Loucy (cell line): ENCODE measurements at regions not wholly inside any gene's neighbourhood (a gene's known extent, or its start where the extent isn't known, plus 50 kb on each side); places are given as distances from the start of the nearest gene placed in this dataset.

Source experiments
- H2AFZ ChIP-seq: fragments of 200-600 bp; sonication (generic); 2 replicates; pipeline ENCODE4 v1.6.0; 2016; ENCODE audit warnings: antibody characterized with exemption, mild to moderate bottlenecking, low read length, moderate library complexity
- H3F3A ChIP-seq: fragments of 200-600 bp; 2 replicates; pipeline ENCODE4 v1.6.0; 2016; ENCODE audit warnings: antibody characterized with exemption, low read depth, mild to moderate bottlenecking
- H3K27me3 ChIP-seq: fragments of 200-600 bp; sonication (generic); 2 replicates; pipeline ENCODE4 v1.6.1; 2014; ENCODE audit warnings: low read length, mild to moderate bottlenecking; ENCODE audit not compliant: insufficient read depth, poor library complexity, severe bottlenecking
- H3K36me3 ChIP-seq: fragments of 200-600 bp; sonication (generic); 2 replicates; pipeline ENCODE4 v1.6.1; 2016; ENCODE audit warnings: low read length; ENCODE audit not compliant: insufficient read depth
- H3K4me1 ChIP-seq: fragments of 200-600 bp; sonication (generic); 2 replicates; pipeline ENCODE4 v1.5.1; 2014; ENCODE audit warnings: low read length, mild to moderate bottlenecking; ENCODE audit not compliant: insufficient read depth, poor library complexity, severe bottlenecking
- H3K4me2 ChIP-seq: fragments of 200-600 bp; sonication (generic); 2 replicates; pipeline ENCODE4 v1.6.0; 2014; ENCODE audit warnings: antibody characterized with exemption, low read length, low read depth, mild to moderate bottlenecking; ENCODE audit not compliant: poor library complexity, severe bottlenecking
- H3K4me3 ChIP-seq: fragments of 200-600 bp; sonication (generic); 2 replicates; pipeline ENCODE4 v1.5.1; 2014; ENCODE audit warnings: low read length, mild to moderate bottlenecking, mixed read lengths; ENCODE audit not compliant: poor library complexity, severe bottlenecking
- H3K79me2 ChIP-seq: fragments of 200-600 bp; sonication (generic); 2 replicates; pipeline ENCODE4 v1.6.1; 2014; ENCODE audit warnings: low read length; ENCODE audit not compliant: insufficient read depth
- H3K9ac ChIP-seq: fragments of 200-600 bp; sonication (generic); 2 replicates; pipeline ENCODE4 v1.6.0; 2014; ENCODE audit warnings: mild to moderate bottlenecking, low read depth, low read length, moderate library complexity; ENCODE audit not compliant: poor library complexity, severe bottlenecking
- H3K9me2 ChIP-seq: fragments of 200-600 bp; sonication (generic); replicated peaks from 2 replicates; pipeline ENCODE4 v1.6.1; 2016; ENCODE audit warnings: low read depth, low read length, mixed read lengths
- H3K9me3 ChIP-seq: fragments of 200-600 bp; sonication (generic); 2 replicates; pipeline ENCODE4 v1.6.1; 2014; ENCODE audit warnings: mild to moderate bottlenecking, antibody characterized with exemption, low read length, low read depth; ENCODE audit not compliant: insufficient read depth
- H4K20me1 ChIP-seq: fragments of 200-600 bp; sonication (generic); 2 replicates; pipeline ENCODE4 v1.6.0; 2014; ENCODE audit warnings: antibody characterized with exemption, low read length, mild to moderate bottlenecking; ENCODE audit not compliant: insufficient read depth, poor library complexity, severe bottlenecking
- CTCF ChIP-seq: fragments of 200-600 bp; sonication (generic); conservative IDR thresholded peaks from 2 replicates; pipeline ENCODE4 v1.5.1; 2014; ENCODE audit warnings: mild to moderate bottlenecking, antibody characterized with exemption, low read length
- EZH2phosphoT487 ChIP-seq: fragments of 200-600 bp; IDR thresholded peaks from 2 replicates; pipeline ENCODE4 v1.6.1; 2018; ENCODE audit warnings: antibody characterized with exemption, mild to moderate bottlenecking, moderate library complexity, borderline replicate concordance

GRCh38 chr11:131232261-131232660 is 138.2 kb upstream of the NTM start:
- Histone ChIP-seq H2AFZ (no peak overlapping the region), H3K79me2 (no peaks in the 10 kb centered on the region), H3K4me1 (no peaks in the 10 kb centered on the region), H3K4me3 (no peak overlapping the region), H3K9me3 (no peaks in the 10 kb centered on the region), H4K20me1 (no peaks in the 10 kb centered on the region), H3K4me2 (no peak overlapping the region), H3K9ac (no peak overlapping the region), H3K27me3 (no peaks in the 10 kb centered on the region), H3F3A (no peaks in the 10 kb centered on the region), H3K9me2 (no peaks in the 10 kb centered on the region), H3K36me3 (no peaks in the 10 kb centered on the region)
- TF ChIP-seq EZH2phosphoT487 (no peak), CTCF (no peak)

GRCh38 chr11:131234221-131234620 is 136.2 kb upstream of the NTM start:
- Histone ChIP-seq H3K79me2 (no peaks in the 10 kb centered on the region), H3K9me3 (no peaks in the 10 kb centered on the region), H3K4me1 (no peaks in the 10 kb centered on the region), H3K4me2 (no peak overlapping the region), H2AFZ (no peak overlapping the region), H3K36me3 (no peaks in the 10 kb centered on the region), H3K9ac (no peak overlapping the region), H3F3A (no peaks in the 10 kb centered on the region), H3K4me3 (no peak overlapping the region), H4K20me1 (no peaks in the 10 kb centered on the region), H3K9me2 (no peaks in the 10 kb centered on the region), H3K27me3 (no peaks in the 10 kb centered on the region)
- no peak for TF ChIP-seq EZH2phosphoT487
- TF ChIP-seq CTCF: no peak

- Histone ChIP-seq H3K9me3 (no peaks in the 10 kb centered on the region), H2AFZ (no peak overlapping the region), H3K4me3 (no peak overlapping the region), H4K20me1 (no peaks in the 10 kb centered on the region), H3F3A (no peaks in the 10 kb centered on the region), H3K9ac (no peak overlapping the region), H3K36me3 (no peaks in the 10 kb centered on the region), H3K4me2 (no peak overlapping the region), H3K79me2 (no peaks in the 10 kb centered on the region), H3K9me2 (no peaks in the 10 kb centered on the region), H3K4me1 (no peaks in the 10 kb centered on the region), H3K27me3 (no peaks in the 10 kb centered on the region)
- TF ChIP-seq EZH2phosphoT487 (no peak), CTCF (no peak)
Observed at GRCh38 chr11:131235328-131236298, 134.8 kb upstream of the NTM start.
